ENCODE measurements at regions not wholly inside any gene's neighbourhood (a gene's known extent, or its start where the extent isn't known, plus 50 kb on each side); places are given as distances from the start of the nearest gene placed in this dataset.

GRCh38 chr3:106575029-106575428 is 706.2 kb upstream of the CBLB start:
- no peak for DNase-seq

- no peak for DNase-seq
Measured at GRCh38 chr3:106577241-106577640, 708.4 kb upstream of the CBLB start.

- no peak for DNase-seq
Measured at GRCh38 chr3:106578911-106579310, 710.1 kb upstream of the CBLB start.

- DNase-seq = no peak
Measured at GRCh38 chr3:106582151-106582550, 713.3 kb upstream of the CBLB start.

GRCh38 chr3:106587551-106587950 is 718.7 kb upstream of the CBLB start:
- no peak for DNase-seq

- no peak for DNase-seq
Measured at GRCh38 chr3:106588739-106589138, 719.9 kb upstream of the CBLB start.

GRCh38 chr3:106589311-106589942 is 720.6 kb upstream of the CBLB start:
- no peak for DNase-seq

- no peak for DNase-seq
Measured at GRCh38 chr3:106590216-106590615, 721.4 kb upstream of the CBLB start.

- no peak for DNase-seq
Measured at GRCh38 chr3:106593381-106593780, 724.6 kb upstream of the CBLB start.

- peak; percentile 64 for DNase-seq
Measured at GRCh38 chr3:106609666-106610301, 741.0 kb upstream of the CBLB start.

- peak; percentile 13 for DNase-seq
Measured at GRCh38 chr3:106610362-106610959, 741.6 kb upstream of the CBLB start.

GRCh38 chr3:106611116-106611515 is 742.3 kb upstream of the CBLB start:
- no peak for DNase-seq

GRCh38 chr3:106611841-106612240 is 743.0 kb upstream of the CBLB start:
- DNase-seq = no peak

GRCh38 chr3:106616556-106616955 is 747.7 kb upstream of the CBLB start:
- DNase-seq = no peak

GRCh38 chr3:106617276-106617675 is 748.5 kb upstream of the CBLB start:
- DNase-seq = no peak

GRCh38 chr3:106620646-106621045 is 751.8 kb upstream of the CBLB start:
- no peak for DNase-seq

GRCh38 chr3:106624154-106624553 is 753.1 kb upstream of the CCDC54 start:
- no peak for DNase-seq

- no peak for DNase-seq
Measured at GRCh38 chr3:106628407-106628806, 748.8 kb upstream of the CCDC54 start.

- DNase-seq = no peak
Measured at GRCh38 chr3:106629215-106629832, 747.9 kb upstream of the CCDC54 start.

- no peak for DNase-seq
Measured at GRCh38 chr3:106631373-106632108, 745.7 kb upstream of the CCDC54 start.

GRCh38 chr3:106635271-106635670 is 742.0 kb upstream of the CCDC54 start:
- DNase-seq = no peak

GRCh38 chr3:106635826-106636225 is 741.4 kb upstream of the CCDC54 start:
- no peak for DNase-seq

- DNase-seq = no peak
Measured at GRCh38 chr3:106640353-106640752, 736.9 kb upstream of the CCDC54 start.

Measured in NCI-H2029 treated with DMSO at 0.1 percent for 48 hours (cell line).